HepG2 (cell line): ENCODE measurements at regions not wholly inside any gene's neighbourhood (a gene's known extent, or its start where the extent isn't known, plus 50 kb on each side); places are given as distances from the start of the nearest gene placed in this dataset.

Experiments
- ATAC-seq: fragments of 200-7000 bp; cut with Tn5 transposase; 3 replicates; pipeline ENCODE4 v1.9.1; 2020; ENCODE audit warnings: mild to moderate bottlenecking, moderate library complexity
- BruUV-seq: library from RNA; stranded (reverse); fragments of 400-500 nt; replicated peaks from 2 replicates; lab custom pipeline; 2021; lab: Mats Ljungman, UMichigan
- CTCF ChIA-PET: fragments of 300-600 bp; formaldehyde crosslinking; extraction: SDS; loops from one replicate; lab custom pipeline; 2021; ENCODE audit warnings: low total read pairs, inconsistent platforms, low intra/inter-chr PET ratio; lab: Yijun Ruan, JAX
- POLR2A ChIA-PET: fragments of 350-600 bp; sonication (Branson Sonifier 250); formaldehyde crosslinking; loops from one replicate; lab custom pipeline; 2020; ENCODE audit warnings: antibody characterized with exemption, inconsistent platforms; lab: Yijun Ruan, JAX
- DNase-seq: peaks from one replicate; pipeline ENCODE4 v3.0.0-alpha.2; 2015; ENCODE audit warnings: low spot score
- FAIRE-seq: peaks from 3 replicates; lab custom pipeline; 2011; peaks lifted over from hg19 to GRCh38; lab: Jason Lieb, UNC
- H2AFZ ChIP-seq: one replicate; pipeline ENCODE4 v1.6.1; 2011; ENCODE audit warnings: low read length, inconsistent platforms
- H3K27ac ChIP-seq: fragments of 300-600 bp; 3 replicates; pipeline ENCODE4 v1.8.0; 2011; ENCODE audit warnings: mixed run types, mild to moderate bottlenecking, mixed read lengths, low read length, inconsistent platforms; ENCODE audit not compliant: insufficient read depth; ENCODE audit errors: extremely low read length
- H3K27me3 ChIP-seq, 2 experiments: fragments of 200-600 bp in 1 of 2; 2 replicates in 1 of 2; 3 replicates in 1 of 2; pipeline versions ENCODE4 v1.6.0 to v1.8.0; 2011; ENCODE audit warnings: low read length in 2 of 2, mild to moderate bottlenecking in 2 of 2, moderate library complexity in 2 of 2, inconsistent platforms in 1 of 2; ENCODE audit not compliant: insufficient read depth in 2 of 2, control insufficient read depth in 1 of 2
- H3K36me3 ChIP-seq, 2 experiments: fragments of 200-600 bp in 1 of 2; replicated peaks in 1 of 2; 2 replicates in 1 of 2; 3 replicates in 1 of 2; pipeline versions ENCODE4 v1.5.1 to v1.8.0; 2011; ENCODE audit warnings: low read length in 2 of 2, inconsistent platforms in 1 of 2; ENCODE audit not compliant: insufficient read depth in 2 of 2, control insufficient read depth in 1 of 2
- H3K4me1 ChIP-seq: 2 replicates; pipeline ENCODE4 v1.5.1; 2012; ENCODE audit warnings: low read length, inconsistent platforms; ENCODE audit not compliant: insufficient read depth
- H3K4me2 ChIP-seq: 2 replicates; pipeline ENCODE4 v1.6.0; 2011; ENCODE audit warnings: low read depth, low read length, inconsistent platforms
- H3K4me3 ChIP-seq, 3 experiments: fragments of 200-600 bp in 1 of 3; sonication (generic), shearing (Covaris generic) in 1 of 3; replicated peaks in 1 of 3; 2 replicates each; pipeline ENCODE4 v1.5.1; 2011 to 2016; ENCODE audit warnings: low read length in 3 of 3, inconsistent platforms in 2 of 3, low read depth in 2 of 3, mild to moderate bottlenecking in 2 of 3, control low read depth in 1 of 3, mixed read lengths in 1 of 3; ENCODE audit not compliant: insufficient read depth in 1 of 3
- H3K79me2 ChIP-seq: one replicate; pipeline ENCODE4 v1.6.1; 2011; ENCODE audit warnings: low read length, inconsistent platforms; ENCODE audit not compliant: insufficient read depth
- H3K9ac ChIP-seq: 2 replicates; pipeline ENCODE4 v1.6.0; 2011; ENCODE audit warnings: mild to moderate bottlenecking, low read depth, low read length, inconsistent platforms; ENCODE audit not compliant: insufficient read depth
- H3K9me3 ChIP-seq: 2 replicates; pipeline ENCODE4 v1.5.1; 2012; ENCODE audit warnings: mild to moderate bottlenecking, low read length
- H4K20me1 ChIP-seq: 2 replicates; pipeline ENCODE4 v1.6.0; 2011; ENCODE audit warnings: inconsistent platforms, mild to moderate bottlenecking, low read length, moderate library complexity; ENCODE audit not compliant: insufficient read depth
- FOXM1 ChIP-seq: sonication (generic); formaldehyde crosslinking; IDR thresholded peaks from 2 replicates; pipeline ENCODE4 v1.5.0; 2020; ENCODE audit warnings: missing genetic modification reagents
- NFAT5 ChIP-seq: sonication (generic); formaldehyde crosslinking; IDR thresholded peaks from 2 replicates; pipeline ENCODE4 v1.4.0; 2020; ENCODE audit warnings: missing genetic modification reagents
- POGK ChIP-seq: sonication (generic); formaldehyde crosslinking; conservative IDR thresholded peaks from 2 replicates; pipeline ENCODE4 v1.8.0; 2022; ENCODE audit warnings: mild to moderate bottlenecking, moderate library complexity, missing genetic modification reagents
- WGBS: methylation state at CpG from one replicate; pipeline ENCODE4 v1.1.6; 2017; ENCODE audit warnings: low lambda C conversion rate; 5-methylcytosine and 5-hydroxymethylcytosine counted together
- in situ Hi-C: cut with HindIII; loops from 2 replicates; pipeline ENCODE4 v1.10.0; 2017; ENCODE audit warnings: low pct_unique_long_range_greater_than_20kb; ENCODE audit not compliant: extremely low pct_ligation_motif_present
- intact Hi-C: fragments of 100-400 bp; cut with micrococcal nuclease; formaldehyde crosslinking; loops from one replicate; pipeline ENCODE4 v1.10.0; 2022; ENCODE audit not compliant: unreplicated experiment

- TF ChIP-seq POGK (CRISPR knock-in tag) (no peak), FOXM1 (CRISPR knock-in tag) (no peak)
These were observed 888.3 kb downstream of the LTN1 start (continued) for GRCh38 chr21:28104346-28104745.

- BruUV-seq = no TSS peak
- Histone ChIP-seq H3K4me2 (no peak overlapping the region), H3K36me3 (no peaks in the 10 kb centered on the region), H3K4me3 (no peak overlapping the region), H3K27me3 (no peaks in the 10 kb centered on the region), H2AFZ (no peak overlapping the region), H3K9me3 (peaks cover 60% of the 10 kb centered on the region), H3K4me1 (no peaks in the 10 kb centered on the region), H3K79me2 (no peaks in the 10 kb centered on the region), H3K9ac (no peak overlapping the region), H4K20me1 (no peaks in the 10 kb centered on the region), H3K27ac (no peak overlapping the region)
- CTCF ChIA-PET = no interaction called here
- 36% methylated on average over 5 of the region's 5 CpGs for WGBS
- POLR2A ChIA-PET = no interaction called here
- intact Hi-C loops (no loop called here), in situ Hi-C loops (no loop called here)
- no peak for FAIRE-seq
- no peak for TF ChIP-seq NFAT5 (CRISPR knock-in tag)
- DNase-seq = no peak
- no peak for ATAC-seq
These were observed 892.3 kb downstream of the LTN1 start for GRCh38 chr21:28100366-28100765.
